ENCODE measurements at regions not wholly inside any gene's neighbourhood (a gene's known extent, or its start where the extent isn't known, plus 50 kb on each side); places are given as distances from the start of the nearest gene placed in this dataset.

- POLR2A ChIA-PET = no interaction called here
- dilution Hi-C loops (cut with MboI; ENCODE audit: extremely low pct_ligation_motif_present, low sequenced_read_pairs) = no loop called here
- no peak for FAIRE-seq
These were observed 64.9 kb upstream of the VASH1 start for GRCh38 chr14:76696361-76696760.

More at GRCh38 chr14:76696361-76696760, 64.9 kb upstream of the VASH1 start:
- Histone ChIP-seq H3K27ac (ENCODE audit: insufficient read depth, low read depth, low read length) (no peak overlapping the region), H3K4me1 (ENCODE audit: control insufficient read depth, extremely low read depth, insufficient read depth, low read length) (no peaks in the 10 kb centered on the region), H3K79me2 (ENCODE audit: control insufficient read depth, insufficient read depth, low read length) (no peaks in the 10 kb centered on the region), H3K9ac (replicated peaks; ENCODE audit: extremely low read depth, insufficient read depth, low read length) (no peak overlapping the region), H4K20me1 (replicated peaks; ENCODE audit: control insufficient read depth, extremely low read depth, insufficient read depth, low read length) (no peaks in the 10 kb centered on the region), H3K4me3 (replicated peaks in 1 of 3; ENCODE audit: insufficient read depth in 1 of 3, low read depth in 1 of 3, low read length in 3 of 3) (no peak overlapping the region), H2AFZ (ENCODE audit: low read depth, low read length) (no peak overlapping the region), H3K9me3 (replicated peaks; ENCODE audit: control insufficient read depth, insufficient read depth, low read length) (no peaks in the 10 kb centered on the region), H3K27me3 (ENCODE audit: control insufficient read depth in 2 of 2, insufficient read depth in 2 of 2, low read length in 2 of 2) (peaks cover 2 to 3% of the 10 kb centered on the region in 2 experiments), H3K4me2 (ENCODE audit: insufficient read depth, low read length) (no peak overlapping the region), H3K9me1 (replicated peaks; ENCODE audit: control insufficient read depth, extremely low read depth, insufficient read depth, low read length) (no peaks in the 10 kb centered on the region), H3K36me3 (ENCODE audit: control insufficient read depth in 2 of 2, extremely low read depth in 1 of 2, insufficient read depth in 2 of 2, low read length in 2 of 2) (no peaks in the 10 kb centered on the region)
- BruUV-seq (replicated peaks) = no TSS peak
- CTCF ChIA-PET = interaction anchor here (1.5 to 2.1 kb wide), 2 partner anchors 14 to 89 kb away, joined by 5 to 12 read pairs; no protein-coding TSS in a partner anchor
- no peak for DNase-seq (ENCODE audit: low read depth, low spot score)
- intact Hi-C loops (cut with micrococcal nuclease) = no loop called here
- TF ChIP-seq MYC (IDR thresholded peaks at IDR 0.05; ENCODE audit: low read depth, low read length) (no peak), JUN (IDR thresholded peaks at IDR 0.05; ENCODE audit: borderline replicate concordance, insufficient read depth, insufficient read length, low read depth) (no peak), POLR2AphosphoS5 (IDR thresholded peaks at IDR 0.05; ENCODE audit: insufficient read depth, low read depth, low read length) (no peak), CTCF (IDR thresholded peaks at IDR 0.05; ENCODE audit: extremely low read depth in 1 of 2, insufficient read depth in 1 of 2, low read depth in 1 of 2, low read length in 2 of 2) (no peak), MAX (IDR thresholded peaks at IDR 0.05; ENCODE audit: insufficient read depth, insufficient read length) (no peak), FOS (IDR thresholded peaks at IDR 0.05; ENCODE audit: borderline replicate concordance, insufficient read depth, low read length) (no peak), EZH2 (IDR thresholded peaks at IDR 0.05; ENCODE audit: borderline replicate concordance, low read depth, low read length, severe bottlenecking) (no peak), POLR2A (IDR thresholded peaks at IDR 0.05; ENCODE audit: low read depth, low read length) (no peak), GATA2 (IDR thresholded peaks at IDR 0.05; ENCODE audit: insufficient read depth, insufficient read length, low read depth, low read length) (no peak)
